ENCODE measurements at regions not wholly inside any gene's neighbourhood (a gene's known extent, or its start where the extent isn't known, plus 50 kb on each side); places are given as distances from the start of the nearest gene placed in this dataset.

DNA sequence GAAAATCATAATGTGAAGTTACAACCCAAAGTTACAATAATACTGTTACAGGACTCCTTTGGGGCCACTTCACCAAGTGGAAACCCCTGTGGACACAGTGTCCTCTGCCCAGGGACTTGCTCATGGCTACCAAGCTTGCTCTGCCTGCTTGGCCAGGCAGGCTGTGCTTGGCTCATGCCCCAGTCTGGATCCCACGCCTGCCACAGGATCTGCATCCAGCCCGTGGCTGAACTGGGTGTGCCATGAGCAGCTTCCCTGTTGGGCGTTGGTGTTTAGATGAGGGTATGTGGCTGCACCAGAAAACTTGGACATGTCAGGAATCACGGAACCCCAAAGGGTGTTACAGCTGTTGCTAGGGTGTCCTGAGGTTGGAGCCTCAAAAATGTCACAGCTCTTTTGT lies 820.9 kb downstream of the SLC6A15 start:
- Histone ChIP-seq H3K27ac (no peak overlapping the region), H3K27me3 (no peaks in the 10 kb centered on the region), H3K4me1 (no peaks in the 10 kb centered on the region), H3K4me3 (no peak overlapping the region), H3K9me3 (no peaks in the 10 kb centered on the region), H3K36me3 (no peaks in the 10 kb centered on the region)
- no peak for DNase-seq (ENCODE audit: low spot score in 2 of 2)
- no peak for TF ChIP-seq EP300 (IDR thresholded peaks at IDR 0.05)
- no peak for TF ChIP-seq POLR2A (IDR thresholded peaks at IDR 0.05)
- TF ChIP-seq CTCF (IDR thresholded peaks at IDR 0.05) = no peak
- WGBS, 2 donors = 79 to 81% methylated on average over 2 to 4 of the region's 4 CpGs

DNA sequence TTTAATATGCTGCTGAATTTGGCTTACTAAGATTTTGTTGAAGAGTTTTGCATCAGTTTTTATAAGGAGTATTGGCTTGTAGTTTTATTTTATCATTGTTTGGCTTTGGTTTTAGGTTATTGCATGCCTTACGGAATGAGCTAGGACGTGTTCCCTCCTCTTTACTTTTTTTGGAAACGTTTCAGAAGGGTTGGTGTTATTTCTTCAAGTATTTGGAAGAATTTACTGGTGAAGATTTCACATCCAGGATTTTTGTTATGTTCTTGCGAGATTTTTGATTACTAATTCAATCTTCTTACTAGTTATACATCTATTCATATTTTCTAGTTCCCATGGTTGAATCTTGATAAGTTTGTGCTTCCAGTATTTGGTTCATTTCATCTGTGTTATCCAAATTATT lies 823.2 kb downstream of the SLC6A15 start:
- no peaks in the 10 kb centered on the region for H3K4me1 ChIP-seq
- H3K9me3 ChIP-seq = no peaks in the 10 kb centered on the region
- no peaks in the 10 kb centered on the region for H3K36me3 ChIP-seq
- no peak for DNase-seq (ENCODE audit: low spot score in 2 of 2)
- no peak overlapping the region for H3K4me3 ChIP-seq
- WGBS, 2 donors = 54 to 61% methylated on average over 4 of the region's 4 CpGs
- no peak for TF ChIP-seq EP300 (IDR thresholded peaks at IDR 0.05)
- no peak for TF ChIP-seq CTCF (IDR thresholded peaks at IDR 0.05)
- no peak for TF ChIP-seq POLR2A (IDR thresholded peaks at IDR 0.05)
- no peaks in the 10 kb centered on the region for H3K27me3 ChIP-seq
- H3K27ac ChIP-seq = no peak overlapping the region

DNA sequence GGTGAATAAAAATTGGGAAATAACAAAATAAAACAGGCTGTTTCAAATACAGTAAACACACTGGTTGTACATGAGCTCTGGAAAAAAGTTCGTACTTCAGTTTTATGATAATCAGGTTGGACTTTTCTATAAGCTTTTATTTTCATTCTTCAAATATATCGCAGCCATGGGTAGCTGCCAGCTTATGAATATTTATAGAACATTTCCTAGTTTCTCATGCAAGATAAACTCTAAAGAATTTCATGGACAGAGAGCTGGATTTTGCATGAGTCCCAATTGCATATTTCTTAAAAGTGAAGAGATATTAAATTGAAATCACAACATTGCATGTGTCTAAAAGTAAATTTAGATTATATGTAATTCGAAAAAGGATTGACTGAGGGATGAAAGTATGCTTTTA lies 827.6 kb downstream of the SLC6A15 start:
- Histone ChIP-seq H3K9me3 (no peaks in the 10 kb centered on the region), H3K27me3 (no peaks in the 10 kb centered on the region), H3K4me1 (no peaks in the 10 kb centered on the region), H3K36me3 (no peaks in the 10 kb centered on the region), H3K27ac (no peak overlapping the region), H3K4me3 (no peak overlapping the region)
- WGBS, 2 donors = 33 to 46% methylated on average over 3 of the region's 3 CpGs
- no peak for DNase-seq (ENCODE audit: low spot score in 2 of 2)
- TF ChIP-seq POLR2A (IDR thresholded peaks at IDR 0.05) (no peak), CTCF (IDR thresholded peaks at IDR 0.05) (no peak), EP300 (IDR thresholded peaks at IDR 0.05) (no peak)

DNA sequence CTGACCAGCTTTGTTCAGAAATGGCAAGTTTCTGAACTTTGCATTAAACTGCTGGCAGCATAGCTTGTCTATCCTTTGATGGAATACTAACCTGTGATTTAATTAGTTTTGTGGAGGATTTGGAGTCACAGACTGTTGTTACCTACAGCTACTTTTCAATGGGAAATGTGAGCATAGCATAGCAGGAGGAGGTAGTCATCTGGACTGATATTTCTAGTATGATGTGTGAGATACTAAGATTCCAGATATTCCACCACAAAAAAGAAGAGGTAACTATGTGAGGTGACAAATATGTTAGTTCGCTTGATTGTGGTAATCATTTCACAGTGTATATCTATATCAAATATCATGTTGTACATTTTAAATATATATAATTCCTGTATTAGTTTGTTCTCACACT lies 833.0 kb downstream of the SLC6A15 start:
- H3K27ac ChIP-seq = no peak overlapping the region
- no peaks in the 10 kb centered on the region for H3K27me3 ChIP-seq
- H3K36me3 ChIP-seq = no peaks in the 10 kb centered on the region
- 93 to 100% methylated on average over 1 of the region's 1 CpG for WGBS, 2 donors
- no peaks in the 10 kb centered on the region for H3K4me1 ChIP-seq
- DNase-seq (ENCODE audit: low spot score in 2 of 2) = no peak
- no peak overlapping the region for H3K4me3 ChIP-seq
- H3K9me3 ChIP-seq = no peaks in the 10 kb centered on the region
- TF ChIP-seq POLR2A (IDR thresholded peaks at IDR 0.05) (no peak), CTCF (IDR thresholded peaks at IDR 0.05) (no peak), EP300 (IDR thresholded peaks at IDR 0.05) (no peak)

GRCh38 chr12:84077679-84078078 lies 834.9 kb downstream of the SLC6A15 start:
- Histone ChIP-seq H3K9me3 (no peaks in the 10 kb centered on the region), H3K4me3 (no peak overlapping the region), H3K4me1 (no peaks in the 10 kb centered on the region), H3K27ac (no peak overlapping the region), H3K36me3 (no peaks in the 10 kb centered on the region), H3K27me3 (no peaks in the 10 kb centered on the region)
- TF ChIP-seq POLR2A (IDR thresholded peaks at IDR 0.05) (no peak), CTCF (IDR thresholded peaks at IDR 0.05) (no peak), EP300 (IDR thresholded peaks at IDR 0.05) (no peak)
- no peak for DNase-seq (ENCODE audit: low spot score in 2 of 2)
